ENCODE measurements at regions not wholly inside any gene's neighbourhood (a gene's known extent, or its start where the extent isn't known, plus 50 kb on each side); places are given as distances from the start of the nearest gene placed in this dataset.

- Mint-ChIP-seq H3K36me3 (ENCODE audit: low read depth) (no peaks in the 10 kb centered on the region), H3K27ac (no peak overlapping the region), H3K27me3 (peaks cover 5% of the 10 kb centered on the region), H3K9me3 (no peaks in the 10 kb centered on the region), H3K4me3 (no peak overlapping the region), H3K4me1 (ENCODE audit: low read depth) (no peaks in the 10 kb centered on the region)
- Histone ChIP-seq H3K9me3 (ENCODE audit: control insufficient read depth in 1 of 2, insufficient read depth in 1 of 2, low read length in 2 of 2) (no peaks in the 10 kb centered on the region), H3K4me3 (ENCODE audit: low read length) (no peak overlapping the region), H3K4me1 (ENCODE audit: insufficient read depth, low read length) (no peaks in the 10 kb centered on the region), H3K27me3 (ENCODE audit: control insufficient read depth in 1 of 2, insufficient read depth in 2 of 2, low read length in 2 of 2) (peaks cover 0 to 4% of the 10 kb centered on the region in 2 experiments), H3K27ac (ENCODE audit: low read depth in 1 of 2, low read length in 2 of 2) (no peak overlapping the region), H3K36me3 (ENCODE audit: insufficient read depth, low read length) (no peaks in the 10 kb centered on the region)
- POLR2A ChIA-PET, result no interaction called here
- no peak for TF ChIP-seq CTCF (IDR thresholded peaks at IDR 0.05)
- intact Hi-C loops (cut with DNase I, micrococcal nuclease), result no loop called here
- CTCF ChIA-PET, result no interaction called here
- no peak for ATAC-seq (ENCODE audit: poor library complexity)
- no peak for DNase-seq
These were observed 548.2 kb downstream of the QKI start for GRCh38 chr6:163962627-163963117.

GRCh38 chr6:163960128-163960527 is 545.6 kb downstream of the QKI start:
- intact Hi-C loops (cut with DNase I, micrococcal nuclease), result no loop called here
- ATAC-seq (ENCODE audit: poor library complexity), result no peak
- Histone ChIP-seq H3K4me1 (ENCODE audit: insufficient read depth, low read length) (no peaks in the 10 kb centered on the region), H3K9me3 (ENCODE audit: control insufficient read depth in 1 of 2, insufficient read depth in 1 of 2, low read length in 2 of 2) (no peaks in the 10 kb centered on the region), H3K27ac (ENCODE audit: low read depth in 1 of 2, low read length in 2 of 2) (no peak overlapping the region), H3K36me3 (ENCODE audit: insufficient read depth, low read length) (no peaks in the 10 kb centered on the region), H3K27me3 (ENCODE audit: control insufficient read depth in 1 of 2, insufficient read depth in 2 of 2, low read length in 2 of 2) (no peaks in the 10 kb centered on the region), H3K4me3 (ENCODE audit: low read length) (no peak overlapping the region)
- ChIA-PET CTCF (no interaction called here), POLR2A (no interaction called here)
- H3K9me3 Mint-ChIP-seq, result no peaks in the 10 kb centered on the region
- no peak for DNase-seq
- no peaks in the 10 kb centered on the region for H3K4me1 Mint-ChIP-seq (ENCODE audit: low read depth)
- no peak for TF ChIP-seq CTCF (IDR thresholded peaks at IDR 0.05)
- H3K36me3 Mint-ChIP-seq (ENCODE audit: low read depth), result no peaks in the 10 kb centered on the region
- H3K27ac Mint-ChIP-seq, result no peak overlapping the region
- H3K4me3 Mint-ChIP-seq, result no peak overlapping the region
- H3K27me3 Mint-ChIP-seq, result peaks cover 18% of the 10 kb centered on the region

- Histone ChIP-seq H3K27me3 (ENCODE audit: control insufficient read depth in 1 of 2, insufficient read depth in 2 of 2, low read length in 2 of 2) (peaks cover 0 to 4% of the 10 kb centered on the region in 2 experiments), H3K9me3 (ENCODE audit: control insufficient read depth in 1 of 2, insufficient read depth in 1 of 2, low read length in 2 of 2) (no peaks in the 10 kb centered on the region), H3K4me1 (ENCODE audit: insufficient read depth, low read length) (no peaks in the 10 kb centered on the region), H3K4me3 (ENCODE audit: low read length) (no peak overlapping the region), H3K36me3 (ENCODE audit: insufficient read depth, low read length) (no peaks in the 10 kb centered on the region), H3K27ac (ENCODE audit: low read depth in 1 of 2, low read length in 2 of 2) (no peak overlapping the region)
- Mint-ChIP-seq H3K27me3 (peaks cover 32% of the 10 kb centered on the region), H3K36me3 (ENCODE audit: low read depth) (no peaks in the 10 kb centered on the region), H3K4me1 (ENCODE audit: low read depth) (no peaks in the 10 kb centered on the region), H3K4me3 (no peak overlapping the region), H3K9me3 (no peaks in the 10 kb centered on the region), H3K27ac (no peak overlapping the region)
- ATAC-seq (ENCODE audit: poor library complexity) (no peak), DNase-seq (no peak)
- no peak for TF ChIP-seq CTCF (IDR thresholded peaks at IDR 0.05)
- intact Hi-C loops (cut with DNase I, micrococcal nuclease), result loop anchor here in 1 of 2 experiments (5.0 kb wide), 3 partner anchors 531 to 1051 kb away; no protein-coding TSS in a partner anchor
- ChIA-PET CTCF (no interaction called here), POLR2A (no interaction called here)
These were observed 544.1 kb downstream of the QKI start for GRCh38 chr6:163958646-163959045.

All from CD4-positive, alpha-beta T cell (primary cell).